Peyer's patch (tissue), 4 donors: ENCODE measurements at regions not wholly inside any gene's neighbourhood (a gene's known extent, or its start where the extent isn't known, plus 50 kb on each side); places are given as distances from the start of the nearest gene placed in this dataset.
A peak's percentile ranks its signal among the peaks of the same experiment; 100 is the strongest.
"Not testable (repeated sequence)": the region's sequence is repeated elsewhere in the genome, so short reads cannot be mapped to it uniquely, and the experiment has no call there.

Experiments used
- DNase-seq, 3 donors: peaks; one replicate each; pipeline ENCODE4 v3.0.0-alpha.2; 2017 to 2019
- H3K27ac ChIP-seq, 4 donors: fragments of 200-600 bp; sonication (generic); one replicate each; pipeline ENCODE4 v1.5.1; 2016 to 2019
- H3K27me3 ChIP-seq, 2 donors: fragments of 200-600 bp; sonication (generic); one replicate each; pipeline ENCODE4 v1.5.1; 2019
- H3K36me3 ChIP-seq, 3 donors: fragments of 200-600 bp; sonication (generic); one replicate each; pipeline ENCODE4 v1.5.1; 2016 to 2019
- H3K4me1 ChIP-seq, 4 donors: fragments of 200-600 bp; sonication (generic); one replicate each; pipeline ENCODE4 v1.5.1; 2016 to 2019
- H3K4me3 ChIP-seq, 4 donors: fragments of 200-600 bp; sonication (generic); 1 replicate in 3 of 4; 2 replicates in 1 of 4; pipeline ENCODE4 v1.5.1; 2016 to 2019; ENCODE audit warnings: mild to moderate bottlenecking in 1 of 4
- H3K9me3 ChIP-seq, 4 donors: fragments of 200-600 bp; sonication (generic); one replicate each; pipeline ENCODE4 v1.5.1; 2016 to 2019; ENCODE audit warnings: mild to moderate bottlenecking in 1 of 4
- POLR2A ChIP-seq, 2 donors: fragments of 450-650 bp; IDR thresholded peaks; one replicate each; pipeline ENCODE4 v1.5.1; 2017; ENCODE audit warnings: antibody characterized with exemption in 2 of 2, mild to moderate bottlenecking in 2 of 2, moderate library complexity in 2 of 2
- TF ChIP-seq, protein P1 (sequence below), 6 experiments: fragments of 450-650 bp in 4 of 6; fragments of 200-600 bp in 2 of 6; sonication (generic) in 1 of 6; IDR thresholded peaks; one replicate each; pipeline ENCODE4 v1.5.1; 2017 to 2019; ENCODE audit warnings: antibody characterized with exemption in 6 of 6, mild to moderate bottlenecking in 3 of 6, moderate library complexity in 1 of 6

DNA sequence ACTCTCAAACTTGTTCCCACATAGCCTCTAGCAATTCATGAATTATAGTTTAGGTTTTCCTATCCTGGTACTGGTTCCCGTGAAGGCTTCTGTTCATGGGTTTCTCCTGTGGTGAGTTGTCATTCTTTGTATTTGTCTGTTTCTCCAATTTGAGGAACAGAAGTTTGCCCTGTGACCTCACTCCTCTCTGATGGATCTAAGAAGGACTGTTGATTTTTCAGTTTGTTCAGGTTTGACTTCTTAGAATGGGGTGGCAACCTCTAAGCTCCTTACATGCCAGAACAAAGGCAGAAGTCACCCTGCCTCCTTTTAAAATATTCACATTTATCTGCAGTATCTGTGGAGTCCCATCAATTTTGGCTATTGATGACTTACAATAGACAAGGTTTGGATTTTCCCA, 354.0 kb downstream of the SPRY2 start:
- no peak for DNase-seq
- no peak for TF ChIP-seq POLR2A (IDR thresholded peaks at IDR 0.05)
- TF ChIP-seq, protein P1, sequence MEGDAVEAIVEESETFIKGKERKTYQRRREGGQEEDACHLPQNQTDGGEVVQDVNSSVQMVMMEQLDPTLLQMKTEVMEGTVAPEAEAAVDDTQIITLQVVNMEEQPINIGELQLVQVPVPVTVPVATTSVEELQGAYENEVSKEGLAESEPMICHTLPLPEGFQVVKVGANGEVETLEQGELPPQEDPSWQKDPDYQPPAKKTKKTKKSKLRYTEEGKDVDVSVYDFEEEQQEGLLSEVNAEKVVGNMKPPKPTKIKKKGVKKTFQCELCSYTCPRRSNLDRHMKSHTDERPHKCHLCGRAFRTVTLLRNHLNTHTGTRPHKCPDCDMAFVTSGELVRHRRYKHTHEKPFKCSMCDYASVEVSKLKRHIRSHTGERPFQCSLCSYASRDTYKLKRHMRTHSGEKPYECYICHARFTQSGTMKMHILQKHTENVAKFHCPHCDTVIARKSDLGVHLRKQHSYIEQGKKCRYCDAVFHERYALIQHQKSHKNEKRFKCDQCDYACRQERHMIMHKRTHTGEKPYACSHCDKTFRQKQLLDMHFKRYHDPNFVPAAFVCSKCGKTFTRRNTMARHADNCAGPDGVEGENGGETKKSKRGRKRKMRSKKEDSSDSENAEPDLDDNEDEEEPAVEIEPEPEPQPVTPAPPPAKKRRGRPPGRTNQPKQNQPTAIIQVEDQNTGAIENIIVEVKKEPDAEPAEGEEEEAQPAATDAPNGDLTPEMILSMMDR (IDR thresholded peaks at IDR 0.05), result no peak
- Histone ChIP-seq H3K9me3 (no peaks in the 10 kb centered on the region), H3K36me3 (no peaks in the 10 kb centered on the region), H3K4me3 (no peak overlapping the region), H3K4me1 (no peaks in the 10 kb centered on the region), H3K27me3 (no peaks in the 10 kb centered on the region), H3K27ac (no peak overlapping the region)

DNA sequence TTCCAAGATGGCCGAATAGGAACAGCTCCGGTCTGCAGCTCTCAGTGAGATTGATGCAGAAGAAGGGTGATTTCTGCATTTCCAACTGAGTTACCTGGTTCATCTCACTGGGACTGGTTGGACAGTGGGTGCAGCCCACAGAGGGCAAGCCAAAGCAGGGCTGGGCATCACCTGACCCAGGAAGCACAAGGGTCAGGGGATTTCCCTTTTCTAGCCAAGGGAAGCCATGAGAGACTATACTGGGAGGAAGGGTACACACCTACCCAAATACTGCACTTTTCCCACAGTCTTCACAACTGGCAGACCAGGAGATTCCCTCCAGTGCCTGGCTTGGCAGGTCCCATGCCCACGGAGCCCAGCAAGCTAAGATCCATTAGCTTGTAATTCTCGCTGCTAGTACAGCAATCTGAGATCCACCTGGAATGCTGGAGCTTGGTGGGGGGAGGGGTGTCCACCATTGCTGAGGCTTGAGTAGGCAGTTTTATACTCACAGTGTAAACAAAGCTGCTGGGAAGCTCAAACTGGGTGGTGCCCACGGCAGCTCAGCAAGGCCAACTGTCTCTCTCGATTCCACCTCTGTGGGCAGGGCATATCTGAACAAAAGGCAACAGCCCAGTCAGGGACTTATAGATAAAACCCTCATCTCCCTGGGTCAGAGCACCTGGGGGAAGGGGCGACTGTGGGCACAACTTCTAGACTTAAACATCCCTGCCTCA, 365.8 kb downstream of the SPRY2 start:
- not testable (repeated sequence) for H3K4me3 ChIP-seq, H3K36me3 ChIP-seq, H3K27ac ChIP-seq, H3K9me3 ChIP-seq, H3K4me1 ChIP-seq, H3K27me3 ChIP-seq
- peak in 2 of 3 donors; percentile 48 to 57 for DNase-seq

GRCh38 chr13:79973533-79973963, 367.4 kb downstream of the SPRY2 start:
- Histone ChIP-seq H3K4me3 (no peak overlapping the region), H3K27ac (no peak overlapping the region)
- peak in 1 of 3 donors; percentile 43 for DNase-seq

GRCh38 chr13:79972066-79972569, 368.8 kb downstream of the SPRY2 start:
- Histone ChIP-seq H3K27me3 (no peaks in the 10 kb centered on the region), H3K27ac (no peak overlapping the region), H3K4me1 (no peaks in the 10 kb centered on the region), H3K36me3 (no peaks in the 10 kb centered on the region), H3K9me3 (peaks cover 0 to 4% (median 1%) of the 10 kb centered on the region in 4 donors), H3K4me3 (no peak overlapping the region)
- DNase-seq, result no peak
- TF ChIP-seq, protein P1 (IDR thresholded peaks at IDR 0.05), result no peak
- TF ChIP-seq POLR2A (IDR thresholded peaks at IDR 0.05), result no peak

More at GRCh38 chr13:79973533-79973963, 367.4 kb downstream of the SPRY2 start:
- Histone ChIP-seq H3K9me3 (peaks cover 0 to 4% (median 1%) of the 10 kb centered on the region in 4 donors), H3K36me3 (no peaks in the 10 kb centered on the region), H3K4me1 (no peaks in the 10 kb centered on the region), H3K27me3 (no peaks in the 10 kb centered on the region)
- TF ChIP-seq, protein P1 (IDR thresholded peaks at IDR 0.05), result peak in 4 of 6 experiments; percentile 28 to 55 (median 36)
- no peak for TF ChIP-seq POLR2A (IDR thresholded peaks at IDR 0.05)

DNA sequence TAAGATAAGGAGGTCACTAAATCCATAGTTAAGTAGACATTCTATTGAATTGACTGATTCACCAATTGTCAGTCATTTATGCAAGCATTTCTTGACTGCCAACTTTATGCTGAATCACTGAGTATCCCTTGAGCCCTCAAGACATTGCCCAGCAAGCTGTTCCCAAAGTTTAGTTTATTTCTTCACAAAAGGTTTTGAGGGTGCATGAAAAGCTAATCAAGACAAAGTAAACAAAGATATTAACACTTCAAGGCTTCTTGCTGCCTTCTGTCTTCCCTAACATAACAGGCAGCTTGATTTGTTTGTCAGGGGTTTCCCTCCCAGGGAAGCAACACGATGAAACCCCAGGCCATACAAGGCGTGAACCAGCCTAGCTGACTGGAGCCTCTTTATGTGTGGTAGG, 374.4 kb downstream of the SPRY2 start:
- Histone ChIP-seq H3K36me3 (no peaks in the 10 kb centered on the region), H3K27ac (no peak overlapping the region), H3K9me3 (no peaks in the 10 kb centered on the region), H3K4me3 (no peak overlapping the region), H3K27me3 (no peaks in the 10 kb centered on the region), H3K4me1 (no peaks in the 10 kb centered on the region)
- TF ChIP-seq, protein P1 (IDR thresholded peaks at IDR 0.05), result no peak
- no peak for TF ChIP-seq POLR2A (IDR thresholded peaks at IDR 0.05)
- no peak for DNase-seq

- DNase-seq, result no peak
- Histone ChIP-seq H3K36me3 (no peaks in the 10 kb centered on the region), H3K4me1 (no peaks in the 10 kb centered on the region), H3K9me3 (no peaks in the 10 kb centered on the region), H3K27ac (no peak overlapping the region), H3K4me3 (no peak overlapping the region), H3K27me3 (no peaks in the 10 kb centered on the region)
- TF ChIP-seq POLR2A (IDR thresholded peaks at IDR 0.05), result no peak
- TF ChIP-seq, protein P1 (IDR thresholded peaks at IDR 0.05), result no peak
Measured at GRCh38 chr13:79966059-79966458, 374.9 kb downstream of the SPRY2 start.
